GM06990 (cell line): ENCODE measurements at regions not wholly inside any gene's neighbourhood (a gene's known extent, or its start where the extent isn't known, plus 50 kb on each side); places are given as distances from the start of the nearest gene placed in this dataset.
"Not testable (repeated sequence)": the region's sequence is repeated elsewhere in the genome, so short reads cannot be mapped to it uniquely, and the experiment has no call there.

Experiments
- DNase-seq: peaks from one replicate; pipeline ENCODE4 v3.0.0-alpha.2; 2011; ENCODE audit not compliant: insufficient read length; ENCODE audit errors: extremely low read depth
- H3K27me3 ChIP-seq: replicated peaks from 2 replicates; pipeline ENCODE4 v1.6.0; 2011; ENCODE audit warnings: low read length; ENCODE audit not compliant: control insufficient read depth, insufficient read depth
- H3K36me3 ChIP-seq: 2 replicates; pipeline ENCODE4 v1.5.1; 2011; ENCODE audit warnings: low read length; ENCODE audit not compliant: control insufficient read depth, insufficient read depth
- H3K4me3 ChIP-seq: replicated peaks from 2 replicates; pipeline ENCODE4 v1.5.1; 2011; ENCODE audit warnings: low read depth, mild to moderate bottlenecking, control low read depth, low read length
- TF ChIP-seq, protein P1 (sequence below): IDR thresholded peaks from 2 replicates; pipeline ENCODE4 v1.5.1; 2011; ENCODE audit warnings: low read length, control low read depth, mild to moderate bottlenecking, inconsistent platforms; ENCODE audit not compliant: insufficient read depth, poor library complexity, severe bottlenecking

DNA sequence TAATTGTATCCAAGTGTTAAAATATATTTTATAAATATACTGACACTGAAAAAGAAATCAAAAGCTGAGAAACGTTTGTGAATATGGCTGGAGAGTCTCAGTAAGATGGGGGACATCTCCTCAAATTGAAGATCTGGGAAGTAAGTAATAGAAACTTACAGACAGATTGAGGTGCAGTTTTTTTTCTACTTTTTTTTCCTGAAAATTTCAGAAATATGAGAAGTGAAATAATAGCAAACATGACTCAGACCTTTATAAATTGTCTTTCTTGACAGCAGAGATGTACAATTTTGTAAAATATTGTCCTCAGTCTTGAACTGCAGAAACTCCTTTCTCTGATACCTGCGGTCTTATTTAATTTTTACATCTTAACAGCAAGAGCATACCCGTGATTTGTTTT is 347.1 kb downstream of the UTRN start:
- H3K27me3 ChIP-seq, result no peaks in the 10 kb centered on the region
- H3K4me3 ChIP-seq, result no peak overlapping the region
- DNase-seq, result no peak
- TF ChIP-seq, protein P1, sequence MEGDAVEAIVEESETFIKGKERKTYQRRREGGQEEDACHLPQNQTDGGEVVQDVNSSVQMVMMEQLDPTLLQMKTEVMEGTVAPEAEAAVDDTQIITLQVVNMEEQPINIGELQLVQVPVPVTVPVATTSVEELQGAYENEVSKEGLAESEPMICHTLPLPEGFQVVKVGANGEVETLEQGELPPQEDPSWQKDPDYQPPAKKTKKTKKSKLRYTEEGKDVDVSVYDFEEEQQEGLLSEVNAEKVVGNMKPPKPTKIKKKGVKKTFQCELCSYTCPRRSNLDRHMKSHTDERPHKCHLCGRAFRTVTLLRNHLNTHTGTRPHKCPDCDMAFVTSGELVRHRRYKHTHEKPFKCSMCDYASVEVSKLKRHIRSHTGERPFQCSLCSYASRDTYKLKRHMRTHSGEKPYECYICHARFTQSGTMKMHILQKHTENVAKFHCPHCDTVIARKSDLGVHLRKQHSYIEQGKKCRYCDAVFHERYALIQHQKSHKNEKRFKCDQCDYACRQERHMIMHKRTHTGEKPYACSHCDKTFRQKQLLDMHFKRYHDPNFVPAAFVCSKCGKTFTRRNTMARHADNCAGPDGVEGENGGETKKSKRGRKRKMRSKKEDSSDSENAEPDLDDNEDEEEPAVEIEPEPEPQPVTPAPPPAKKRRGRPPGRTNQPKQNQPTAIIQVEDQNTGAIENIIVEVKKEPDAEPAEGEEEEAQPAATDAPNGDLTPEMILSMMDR, result no peak
- no peaks in the 10 kb centered on the region for H3K36me3 ChIP-seq

DNA sequence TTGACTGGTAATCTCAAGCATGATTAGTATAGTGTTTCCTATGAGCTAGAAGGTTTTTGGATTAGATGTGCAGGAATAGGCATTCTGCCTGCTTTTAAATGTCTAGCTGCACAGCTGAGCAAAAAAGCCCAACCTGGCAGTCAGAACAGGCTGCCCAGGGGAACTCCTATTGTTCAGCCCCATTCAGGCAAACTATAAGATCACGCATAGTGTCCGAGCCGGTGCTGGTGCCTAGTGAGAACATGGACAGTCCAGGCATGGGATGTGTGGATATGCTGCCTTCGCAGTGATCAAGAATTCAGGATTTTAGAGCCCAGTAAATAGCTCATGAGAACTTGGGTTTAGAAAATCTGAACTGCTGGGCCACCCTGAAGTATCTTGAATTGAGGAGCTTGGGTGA is 348.8 kb downstream of the UTRN start:
- no peaks in the 10 kb centered on the region for H3K36me3 ChIP-seq
- TF ChIP-seq, protein P1, result no peak
- DNase-seq, result no peak
- no peaks in the 10 kb centered on the region for H3K27me3 ChIP-seq
- no peak overlapping the region for H3K4me3 ChIP-seq

DNA sequence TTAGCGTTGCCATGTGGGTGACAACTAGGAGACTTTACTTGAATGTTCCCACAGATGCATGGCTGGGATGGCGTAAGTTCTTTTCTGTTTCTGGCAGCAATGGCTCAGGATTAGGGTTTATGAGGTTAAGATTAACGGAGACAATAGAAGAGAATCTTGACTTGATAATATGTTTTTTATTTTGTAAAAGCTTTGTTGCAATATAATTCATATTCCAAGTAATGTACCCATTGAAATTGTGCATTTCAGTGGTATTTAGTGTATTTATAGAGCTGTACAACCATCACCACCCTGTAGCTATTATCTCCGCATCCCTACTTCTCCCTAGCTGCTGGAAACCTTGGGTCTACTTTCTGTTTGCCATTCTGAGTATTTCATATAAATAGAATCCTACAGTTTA is 349.2 kb downstream of the UTRN start:
- TF ChIP-seq, protein P1, result no peak
- Histone ChIP-seq H3K36me3 (no peaks in the 10 kb centered on the region), H3K27me3 (no peaks in the 10 kb centered on the region), H3K4me3 (no peak overlapping the region)
- DNase-seq, result no peak

DNA sequence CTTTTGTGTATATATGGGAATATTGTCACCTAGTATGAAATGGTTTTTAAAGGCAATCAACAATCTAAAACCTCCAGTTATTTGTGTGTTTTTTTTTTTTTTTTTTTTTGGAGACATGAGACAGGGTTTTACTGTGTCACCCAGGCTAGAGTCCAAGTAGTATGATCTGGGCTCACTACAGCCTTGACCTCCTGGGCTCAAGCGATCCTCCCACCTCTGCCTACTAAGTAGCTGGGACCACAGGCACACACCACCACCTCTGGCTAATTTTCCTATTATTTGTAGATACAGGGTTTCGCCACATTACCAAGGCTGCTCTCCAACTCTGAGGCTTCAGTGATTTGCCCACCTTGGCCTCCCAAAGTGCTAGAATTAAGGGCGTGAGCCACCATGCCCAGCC is 349.9 kb downstream of the UTRN start:
- DNase-seq, result no peak
- Histone ChIP-seq H3K27me3 (no peaks in the 10 kb centered on the region), H3K36me3 (no peaks in the 10 kb centered on the region), H3K4me3 (no peak overlapping the region)
- TF ChIP-seq, protein P1, result no peak

DNA sequence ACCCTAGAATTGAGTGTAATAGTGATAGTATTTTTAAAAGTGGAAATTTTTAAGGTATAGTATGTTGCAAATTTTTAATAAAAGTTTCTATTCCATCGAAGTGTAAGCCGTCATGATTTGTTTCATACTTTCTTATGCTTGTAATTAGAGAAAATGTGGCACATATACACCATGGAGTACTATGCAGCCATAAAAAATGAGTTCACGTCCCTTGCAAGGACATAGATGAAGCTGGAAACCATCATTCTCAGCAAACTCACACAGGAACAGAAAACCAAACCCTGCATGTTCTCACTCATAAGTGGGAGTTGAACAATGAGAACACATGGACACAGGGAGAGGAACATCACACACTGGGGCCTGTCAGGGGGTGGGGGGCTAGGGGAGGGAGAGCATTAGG is 350.9 kb downstream of the UTRN start:
- H3K36me3 ChIP-seq, H3K27me3 ChIP-seq, H3K4me3 ChIP-seq, DNase-seq: not testable (repeated sequence)

DNA sequence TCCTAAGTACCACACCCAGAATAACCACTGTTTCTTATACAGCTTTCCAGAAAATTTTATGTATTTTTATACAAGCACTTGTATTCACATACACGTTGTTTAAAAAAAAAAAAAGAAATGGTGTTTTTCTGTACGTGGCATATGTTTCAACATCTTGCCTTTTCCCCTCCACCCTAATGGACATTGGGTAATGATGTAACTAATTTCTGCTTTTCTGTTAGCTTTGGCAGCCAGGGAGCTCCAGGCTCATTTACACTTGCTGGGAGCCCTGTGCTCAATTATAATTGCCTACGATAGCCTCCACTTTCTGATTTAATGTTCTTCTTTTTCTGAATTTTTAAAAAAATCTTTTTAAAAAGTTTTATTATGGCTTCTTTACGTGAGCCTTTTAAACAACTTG is 352.4 kb downstream of the UTRN start:
- no peak overlapping the region for H3K4me3 ChIP-seq
- TF ChIP-seq, protein P1, result no peak
- no peak for DNase-seq
- no peaks in the 10 kb centered on the region for H3K27me3 ChIP-seq
- no peaks in the 10 kb centered on the region for H3K36me3 ChIP-seq

DNA sequence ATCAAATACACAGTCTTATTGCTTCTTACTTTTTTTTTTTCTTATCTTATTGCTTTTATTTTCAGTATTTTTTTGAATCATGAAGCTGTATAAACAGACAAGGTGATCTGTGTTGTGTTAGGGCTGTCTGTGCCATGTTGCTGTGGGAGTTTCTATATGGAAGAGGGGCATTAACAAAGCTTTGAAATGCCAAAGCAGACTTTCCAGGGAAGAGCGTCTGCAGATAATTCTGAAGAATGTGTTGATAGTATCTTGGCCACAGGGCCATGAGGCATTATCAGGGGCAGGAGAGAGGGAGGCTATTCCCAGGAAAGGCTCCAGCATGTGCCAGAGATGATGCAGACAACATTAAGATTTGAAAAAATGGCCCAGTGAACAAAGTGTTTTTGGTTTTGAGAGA is 354.5 kb downstream of the UTRN start:
- no peak overlapping the region for H3K4me3 ChIP-seq
- H3K36me3 ChIP-seq, result no peaks in the 10 kb centered on the region
- no peaks in the 10 kb centered on the region for H3K27me3 ChIP-seq
- no peak for DNase-seq
- TF ChIP-seq, protein P1, result no peak
